ENCODE measurements at regions not wholly inside any gene's neighbourhood (a gene's known extent, or its start where the extent isn't known, plus 50 kb on each side); places are given as distances from the start of the nearest gene placed in this dataset.

DNA sequence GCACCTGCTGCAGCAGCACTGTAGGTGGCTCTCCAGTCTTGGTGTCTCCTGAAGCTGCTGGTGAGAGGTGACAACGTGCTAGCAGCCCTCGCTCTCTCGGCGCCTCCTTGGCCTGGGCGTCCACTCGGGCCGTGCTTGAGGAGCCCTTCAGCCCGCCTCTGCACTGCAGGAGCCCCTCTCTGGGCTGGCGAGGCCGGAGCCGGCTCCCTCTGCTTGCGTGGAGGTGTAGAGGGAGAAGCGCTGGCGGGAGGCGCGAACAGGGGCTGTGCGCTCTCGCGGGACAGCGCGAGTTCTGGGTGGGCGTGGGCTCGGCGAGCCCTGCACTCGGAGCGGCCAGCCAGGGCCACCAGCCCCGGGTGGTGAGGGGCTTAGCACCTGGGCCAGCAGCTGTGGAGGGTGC, 62.2 kb upstream of the CNOT6 start:
- no peak for DNase-seq (ENCODE audit: low read depth)
- no peak for TF ChIP-seq CTCF (IDR thresholded peaks at IDR 0.05; ENCODE audit: control insufficient read depth, extremely low read depth, insufficient read depth)
- H3K4me3 ChIP-seq (ENCODE audit: low read depth, low read length): no peak overlapping the region

- no peak for TF ChIP-seq CTCF (IDR thresholded peaks at IDR 0.05; ENCODE audit: control insufficient read depth, extremely low read depth, insufficient read depth)
- no peak for DNase-seq (ENCODE audit: low read depth)
- H3K4me3 ChIP-seq (ENCODE audit: low read depth, low read length): no peak overlapping the region
These were observed 61.2 kb upstream of the CNOT6 start for GRCh38 chr5:180433032-180433422.

DNA sequence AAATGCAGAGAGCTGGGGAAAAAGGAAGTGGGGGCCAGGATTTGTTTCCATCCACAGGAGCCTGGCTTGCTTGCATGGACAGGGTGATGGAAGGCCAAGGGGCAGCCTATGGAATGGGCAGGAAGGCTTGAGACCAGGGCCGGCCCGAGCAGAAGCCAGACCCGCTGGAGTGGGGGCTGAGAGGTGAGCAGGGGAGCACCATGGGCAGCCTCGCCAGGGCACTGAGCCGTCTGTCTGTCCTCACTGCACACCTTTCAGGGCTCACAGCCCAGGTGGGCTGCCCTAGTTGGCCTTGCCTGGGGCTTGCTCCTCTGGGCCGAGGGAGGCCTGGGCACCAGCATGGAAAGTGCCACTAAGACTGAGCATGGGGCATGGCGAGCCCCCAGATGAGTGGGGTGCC, 58.6 kb upstream of the CNOT6 start:
- TF ChIP-seq CTCF (IDR thresholded peaks at IDR 0.05; ENCODE audit: control insufficient read depth, extremely low read depth, insufficient read depth): no peak
- no peak for DNase-seq (ENCODE audit: low read depth)

GRCh38 chr5:180436275-180436674, 57.9 kb upstream of the CNOT6 start:
- H3K4me3 ChIP-seq (ENCODE audit: low read depth, low read length): no peak overlapping the region
- no peak for TF ChIP-seq CTCF (IDR thresholded peaks at IDR 0.05; ENCODE audit: control insufficient read depth, extremely low read depth, insufficient read depth)
- no peak for DNase-seq (ENCODE audit: low read depth)

More for the DNA sequence above, 58.6 kb upstream of the CNOT6 start:
- H3K4me3 ChIP-seq (ENCODE audit: low read depth, low read length): no peak overlapping the region

GRCh38 chr5:180436936-180437335, 57.2 kb upstream of the CNOT6 start:
- DNase-seq (ENCODE audit: low read depth): no peak
- H3K4me3 ChIP-seq (ENCODE audit: low read depth, low read length): no peak overlapping the region
- no peak for TF ChIP-seq CTCF (IDR thresholded peaks at IDR 0.05; ENCODE audit: control insufficient read depth, extremely low read depth, insufficient read depth)

DNA sequence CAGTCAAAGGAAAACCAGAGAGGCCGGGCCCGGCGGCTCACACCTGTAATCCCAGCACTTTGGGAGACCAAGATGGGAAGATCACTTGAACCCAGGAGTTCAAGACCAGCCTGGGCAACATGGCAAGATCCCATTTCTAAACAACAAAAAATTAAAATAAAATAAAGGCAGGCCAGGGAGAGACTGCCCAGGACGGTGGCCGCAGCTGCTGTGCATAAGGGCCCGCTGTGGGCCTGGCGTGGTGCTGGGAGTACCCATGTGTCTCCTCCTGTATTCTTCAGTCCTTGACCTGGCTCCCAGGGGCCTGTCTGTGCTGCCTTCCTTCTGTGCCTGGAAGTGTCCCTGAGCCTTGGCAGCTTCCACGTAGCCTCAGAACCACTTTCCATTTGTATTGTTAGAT, 56.8 kb upstream of the CNOT6 start:
- H3K4me3 ChIP-seq (ENCODE audit: low read depth, low read length): no peak overlapping the region
- no peak for TF ChIP-seq CTCF (IDR thresholded peaks at IDR 0.05; ENCODE audit: control insufficient read depth, extremely low read depth, insufficient read depth)
- DNase-seq (ENCODE audit: low read depth): no peak

All from LNCaP clone FGC (cell line).